AG08396 (cell line): ENCODE measurements at regions not wholly inside any gene's neighbourhood (a gene's known extent, or its start where the extent isn't known, plus 50 kb on each side); places are given as distances from the start of the nearest gene placed in this dataset.

ENCODE experiments used
- DNase-seq: peaks from one replicate; pipeline ENCODE4 v3.0.0; 2012; ENCODE audit warnings: low spot score, mixed read lengths

GRCh38 chr19:29429021-29429420, 96.8 kb upstream of the VSTM2B start:
- no peak for DNase-seq

- DNase-seq = no peak
Observed at GRCh38 chr19:29429581-29429980, 96.2 kb upstream of the VSTM2B start.

GRCh38 chr19:29431332-29431731, 94.5 kb upstream of the VSTM2B start:
- DNase-seq = no peak

GRCh38 chr19:29432677-29433076, 93.1 kb upstream of the VSTM2B start:
- DNase-seq = no peak

GRCh38 chr19:29436591-29437103, 89.1 kb upstream of the VSTM2B start:
- no peak for DNase-seq

GRCh38 chr19:29439021-29439420, 86.8 kb upstream of the VSTM2B start:
- DNase-seq = no peak

- no peak for DNase-seq
Observed at GRCh38 chr19:29439688-29440550, 85.9 kb upstream of the VSTM2B start.

GRCh38 chr19:29442094-29442493, 83.7 kb upstream of the VSTM2B start:
- no peak for DNase-seq

GRCh38 chr19:29442910-29443309, 82.9 kb upstream of the VSTM2B start:
- DNase-seq = no peak

GRCh38 chr19:29445246-29445645, 80.5 kb upstream of the VSTM2B start:
- DNase-seq = no peak

- no peak for DNase-seq
Observed at GRCh38 chr19:29446361-29446760, 79.4 kb upstream of the VSTM2B start.

GRCh38 chr19:29448046-29448445, 77.7 kb upstream of the VSTM2B start:
- no peak for DNase-seq

- no peak for DNase-seq
Observed at GRCh38 chr19:29449371-29449770, 76.4 kb upstream of the VSTM2B start.

GRCh38 chr19:29450306-29450705, 75.5 kb upstream of the VSTM2B start:
- no peak for DNase-seq

GRCh38 chr19:29450812-29451211, 75.0 kb upstream of the VSTM2B start:
- no peak for DNase-seq

GRCh38 chr19:29454109-29454508, 71.7 kb upstream of the VSTM2B start:
- DNase-seq = no peak

- DNase-seq = no peak
Observed at GRCh38 chr19:29457413-29457812, 68.4 kb upstream of the VSTM2B start.

GRCh38 chr19:29467824-29468401, 57.9 kb upstream of the VSTM2B start:
- DNase-seq = peak; percentile 16

GRCh38 chr19:29475469-29475868, 50.3 kb upstream of the VSTM2B start:
- no peak for DNase-seq
